ENCODE measurements at regions not wholly inside any gene's neighbourhood (a gene's known extent, or its start where the extent isn't known, plus 50 kb on each side); places are given as distances from the start of the nearest gene placed in this dataset.
"Not testable (repeated sequence)": the region's sequence is repeated elsewhere in the genome, so short reads cannot be mapped to it uniquely, and the experiment has no call there.

GRCh38 chr22:11630386-11631084 is 3897.5 kb upstream of the OR11H1 start:
- not testable (repeated sequence) for TF ChIP-seq CTCF, MYC (IDR thresholded peaks at IDR 0.05; ENCODE audit: low read depth, low read length)
